MCF 10A (cell line): ENCODE measurements at regions not wholly inside any gene's neighbourhood (a gene's known extent, or its start where the extent isn't known, plus 50 kb on each side); places are given as distances from the start of the nearest gene placed in this dataset.

Source experiments
- BruUV-seq: library from RNA; stranded (reverse); fragments of 400-500 nt; replicated peaks from 2 replicates; lab custom pipeline; 2021; lab: Mats Ljungman, UMichigan
- CTCF ChIA-PET: fragments of 300-600 bp; sonication (Branson Sonifier 250); formaldehyde crosslinking; extraction: SDS; loops from one replicate; lab custom pipeline; 2021; ENCODE audit warnings: antibody characterized with exemption, inconsistent platforms; lab: Yijun Ruan, JAX
- POLR2A ChIA-PET: fragments of 300-600, 350-650 bp; sonication (Branson Sonifier 250); formaldehyde crosslinking; extraction: SDS; loops from one replicate; lab custom pipeline; 2020; ENCODE audit warnings: antibody characterized with exemption, inconsistent platforms; lab: Yijun Ruan, JAX
- DNase-seq: peaks from one replicate; pipeline ENCODE4 v3.0.0-alpha.2; 2018; ENCODE audit not compliant: unreplicated experiment
- H3K27ac Mint-ChIP-seq: one replicate; pipeline ENCODE4 v1.8.0; 2022; ENCODE audit warnings: mild to moderate bottlenecking, low read depth, mixed read lengths; ENCODE audit not compliant: unreplicated experiment
- H3K27me3 Mint-ChIP-seq: one replicate; pipeline ENCODE4 v1.8.0; 2022; ENCODE audit warnings: mixed read lengths; ENCODE audit not compliant: insufficient read depth, unreplicated experiment
- H3K36me3 Mint-ChIP-seq: one replicate; pipeline ENCODE4 v1.8.0; 2022; ENCODE audit warnings: mild to moderate bottlenecking, moderate library complexity, mixed read lengths; ENCODE audit not compliant: insufficient read depth, unreplicated experiment
- H3K4me1 Mint-ChIP-seq: one replicate; pipeline ENCODE4 v1.8.0; 2022; ENCODE audit warnings: mixed read lengths; ENCODE audit not compliant: insufficient read depth, unreplicated experiment
- H3K4me3 Mint-ChIP-seq: one replicate; pipeline ENCODE4 v1.8.0; 2022; ENCODE audit warnings: mild to moderate bottlenecking, moderate library complexity, mixed read lengths; ENCODE audit not compliant: unreplicated experiment
- H3K9me3 Mint-ChIP-seq: one replicate; pipeline ENCODE4 v1.8.0; 2022; ENCODE audit warnings: mixed read lengths; ENCODE audit not compliant: unreplicated experiment
- intact Hi-C: fragments of 100-400 bp; cut with micrococcal nuclease; formaldehyde crosslinking; loops from 2 replicates; pipeline ENCODE4 v1.14.1; 2022
- TF ChIP-seq, protein P1 (sequence below): fragments of 200-600 bp; IDR thresholded peaks from one replicate; pipeline ENCODE4 v1.8.0; 2022; ENCODE audit warnings: antibody characterized with exemption, mild to moderate bottlenecking; ENCODE audit not compliant: unreplicated experiment

DNA sequence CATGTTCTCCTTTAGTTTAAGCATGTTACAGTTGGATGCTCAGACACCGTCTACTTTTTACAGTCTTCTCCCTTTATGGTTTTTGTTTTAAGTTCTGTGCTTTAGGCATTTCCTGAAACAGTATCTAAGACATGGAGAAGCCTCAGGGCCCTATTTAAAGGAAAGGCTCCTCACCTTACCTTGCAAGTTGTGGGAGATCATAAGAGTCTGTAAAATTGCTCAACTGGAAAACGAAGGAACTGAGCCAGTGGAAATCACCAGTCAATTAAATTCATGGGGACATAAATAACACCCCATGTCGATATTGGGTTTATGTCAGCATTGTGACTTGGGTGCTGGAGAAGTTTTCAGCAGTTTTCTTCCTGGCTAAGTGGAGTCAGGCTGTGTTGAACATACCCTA is 239.2 kb downstream of the KIF4B start:
- Mint-ChIP-seq H3K36me3 (no peaks in the 10 kb centered on the region), H3K27me3 (no peaks in the 10 kb centered on the region), H3K27ac (no peak overlapping the region), H3K9me3 (no peaks in the 10 kb centered on the region), H3K4me1 (peaks cover 6% of the 10 kb centered on the region), H3K4me3 (no peak overlapping the region)
- no peak for DNase-seq
- TF ChIP-seq, protein P1, sequence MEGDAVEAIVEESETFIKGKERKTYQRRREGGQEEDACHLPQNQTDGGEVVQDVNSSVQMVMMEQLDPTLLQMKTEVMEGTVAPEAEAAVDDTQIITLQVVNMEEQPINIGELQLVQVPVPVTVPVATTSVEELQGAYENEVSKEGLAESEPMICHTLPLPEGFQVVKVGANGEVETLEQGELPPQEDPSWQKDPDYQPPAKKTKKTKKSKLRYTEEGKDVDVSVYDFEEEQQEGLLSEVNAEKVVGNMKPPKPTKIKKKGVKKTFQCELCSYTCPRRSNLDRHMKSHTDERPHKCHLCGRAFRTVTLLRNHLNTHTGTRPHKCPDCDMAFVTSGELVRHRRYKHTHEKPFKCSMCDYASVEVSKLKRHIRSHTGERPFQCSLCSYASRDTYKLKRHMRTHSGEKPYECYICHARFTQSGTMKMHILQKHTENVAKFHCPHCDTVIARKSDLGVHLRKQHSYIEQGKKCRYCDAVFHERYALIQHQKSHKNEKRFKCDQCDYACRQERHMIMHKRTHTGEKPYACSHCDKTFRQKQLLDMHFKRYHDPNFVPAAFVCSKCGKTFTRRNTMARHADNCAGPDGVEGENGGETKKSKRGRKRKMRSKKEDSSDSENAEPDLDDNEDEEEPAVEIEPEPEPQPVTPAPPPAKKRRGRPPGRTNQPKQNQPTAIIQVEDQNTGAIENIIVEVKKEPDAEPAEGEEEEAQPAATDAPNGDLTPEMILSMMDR: no peak
- intact Hi-C loops: no loop called here
- no TSS peak for BruUV-seq
- ChIA-PET POLR2A (interaction anchor here (0.6 to 0.7 kb wide), 2 partner anchors 15 to 178 kb away, joined by 3 read pairs; no protein-coding TSS in a partner anchor), CTCF (interaction anchor here (1.6 kb wide), 1 partner anchor 8 kb away, joined by 5 read pairs; no protein-coding TSS in a partner anchor)

DNA sequence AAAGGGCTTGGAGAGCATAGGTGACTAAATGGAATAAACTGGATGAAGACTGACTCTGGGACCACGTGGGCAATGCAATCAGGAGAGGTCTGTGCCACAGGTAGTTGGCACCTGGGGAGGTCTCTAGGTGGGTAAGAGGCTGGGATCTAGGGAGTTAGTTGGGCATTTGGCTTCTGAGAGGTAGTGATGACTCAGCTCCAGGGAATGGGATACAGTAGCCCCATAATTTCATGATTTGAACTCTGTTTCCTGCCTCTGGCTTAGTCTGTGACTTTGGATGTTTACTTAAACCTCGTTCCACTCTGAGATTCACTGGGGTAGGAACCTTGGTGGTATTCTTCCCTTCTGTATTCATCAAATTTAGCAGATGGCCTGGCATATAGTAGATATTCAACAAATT is 240.8 kb downstream of the KIF4B start:
- H3K27me3 Mint-ChIP-seq: no peaks in the 10 kb centered on the region
- ChIA-PET CTCF (interaction anchor here (1.0 to 1.2 kb wide), 2 partner anchors 9 to 433 kb away, joined by 3 read pairs; no protein-coding TSS in a partner anchor), POLR2A (interaction anchor here (0.5 to 1.1 kb wide), 2 partner anchors 14 to 1423 kb away, joined by 3 to 4 read pairs; no protein-coding TSS in a partner anchor)
- H3K36me3 Mint-ChIP-seq: no peaks in the 10 kb centered on the region
- BruUV-seq: no TSS peak
- no peak overlapping the region for H3K4me3 Mint-ChIP-seq
- peaks cover 6% of the 10 kb centered on the region for H3K4me1 Mint-ChIP-seq
- no peaks in the 10 kb centered on the region for H3K9me3 Mint-ChIP-seq
- DNase-seq: no peak
- intact Hi-C loops: no loop called here
- TF ChIP-seq, protein P1: no peak
- H3K27ac Mint-ChIP-seq: no peak overlapping the region

DNA sequence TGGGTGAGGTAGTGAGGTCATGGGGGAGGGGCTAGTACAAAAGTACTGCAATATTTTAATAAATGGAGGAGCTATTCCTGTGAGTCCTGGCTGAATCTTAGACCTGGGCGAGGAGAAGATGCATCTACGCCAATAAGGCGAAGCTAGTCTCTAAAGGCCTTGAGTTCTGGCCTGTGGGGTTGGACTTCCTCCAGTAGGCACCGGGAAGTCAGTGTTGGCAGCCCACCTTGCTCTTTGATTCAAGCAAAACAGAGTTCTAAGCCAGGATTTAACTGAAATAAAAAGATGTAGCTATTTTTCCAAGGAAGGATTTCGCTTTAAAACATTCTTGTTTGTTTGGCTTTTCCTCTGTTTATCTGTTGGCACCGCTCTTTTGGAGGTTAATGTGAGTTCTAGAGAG is 244.6 kb downstream of the KIF4B start:
- Mint-ChIP-seq H3K4me1 (peaks cover 6% of the 10 kb centered on the region), H3K9me3 (no peaks in the 10 kb centered on the region), H3K4me3 (no peak overlapping the region), H3K36me3 (no peaks in the 10 kb centered on the region), H3K27me3 (no peaks in the 10 kb centered on the region), H3K27ac (no peak overlapping the region)
- TF ChIP-seq, protein P1: no peak
- CTCF ChIA-PET: interaction anchor here (0.6 to 1.2 kb wide), 2 partner anchors 50 to 118 kb away, joined by 3 read pairs; no protein-coding TSS in a partner anchor
- no peak for DNase-seq
- intact Hi-C loops: no loop called here
- BruUV-seq: no TSS peak
- POLR2A ChIA-PET: no interaction called here

DNA sequence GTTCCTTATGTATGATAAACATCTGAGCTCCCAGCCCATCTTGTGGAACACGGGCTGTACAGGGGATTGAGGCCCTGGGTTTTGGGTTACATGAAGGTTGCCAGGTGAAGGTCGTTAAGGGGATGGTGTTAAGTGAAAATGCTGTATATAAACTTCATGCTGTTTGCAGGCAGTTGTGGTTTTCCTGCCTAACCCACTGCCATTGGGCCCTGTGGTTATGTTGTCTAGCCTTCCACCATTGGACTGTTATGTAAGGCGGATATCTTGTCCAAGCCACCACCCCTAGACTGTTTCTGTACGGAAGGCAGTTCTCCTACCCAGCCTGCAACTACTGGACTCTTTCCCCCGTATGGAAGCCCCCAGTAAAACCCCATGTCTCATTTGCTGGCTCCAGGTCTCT is 246.1 kb downstream of the KIF4B start:
- BruUV-seq: no TSS peak
- H3K27me3 Mint-ChIP-seq: no peaks in the 10 kb centered on the region
- no peaks in the 10 kb centered on the region for H3K9me3 Mint-ChIP-seq
- no peak for DNase-seq
- no peaks in the 10 kb centered on the region for H3K36me3 Mint-ChIP-seq
- H3K4me3 Mint-ChIP-seq: no peak overlapping the region
- no peak overlapping the region for H3K27ac Mint-ChIP-seq
- no peaks in the 10 kb centered on the region for H3K4me1 Mint-ChIP-seq
- CTCF ChIA-PET: interaction anchor here (0.6 to 1.5 kb wide), 4 partner anchors 13 to 719 kb away, joined by 3 to 5 read pairs (median 4); no protein-coding TSS in a partner anchor
- POLR2A ChIA-PET: no interaction called here
- intact Hi-C loops: loop anchor here (2.0 kb wide), 1 partner anchor 121 kb away; no protein-coding TSS in a partner anchor
- TF ChIP-seq, protein P1: no peak
